ENCODE measurements at regions not wholly inside any gene's neighbourhood (a gene's known extent, or its start where the extent isn't known, plus 50 kb on each side); places are given as distances from the start of the nearest gene placed in this dataset.
A peak's percentile ranks its signal among the peaks of the same experiment; 100 is the strongest.
"Not testable (repeated sequence)": the region's sequence is repeated elsewhere in the genome, so short reads cannot be mapped to it uniquely, and the experiment has no call there.

DNA sequence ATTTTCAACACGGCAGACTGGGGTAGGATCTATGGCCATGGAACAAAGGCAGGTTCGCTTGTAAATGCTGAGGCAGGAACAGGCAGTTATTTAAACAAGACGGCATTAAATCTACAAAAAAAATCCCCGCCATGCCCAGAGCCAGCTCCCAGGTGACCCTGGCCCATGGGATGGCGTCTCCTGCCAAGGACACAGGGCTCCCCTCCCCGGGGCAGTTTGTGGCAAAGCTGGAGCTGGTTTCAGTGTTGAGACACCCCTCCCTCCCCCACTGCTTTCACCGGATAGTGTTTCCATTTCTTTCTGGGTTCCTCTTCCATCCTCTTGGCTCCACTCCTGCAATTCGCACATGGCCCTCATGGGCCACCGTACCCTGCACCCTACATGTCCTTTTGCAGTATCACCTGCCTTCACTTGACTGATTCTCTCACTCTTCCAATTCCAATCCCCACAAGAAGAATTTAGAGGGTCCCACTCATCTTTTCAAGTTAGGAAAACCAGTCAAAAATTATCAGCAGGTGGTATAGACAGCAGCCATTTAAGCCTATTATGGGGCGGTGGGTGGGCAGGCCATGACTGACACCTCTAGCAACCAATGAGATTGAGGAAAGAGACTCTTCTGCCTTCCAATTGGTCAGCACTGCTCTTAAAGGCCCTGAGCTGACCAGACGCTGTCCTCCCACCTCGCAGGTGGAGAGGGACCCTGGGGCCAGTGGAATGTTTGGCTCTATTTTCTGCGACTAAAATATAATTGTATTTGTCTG lies 52.0 kb downstream of the OLIG1 start:
- intact Hi-C loops (cut with DNase I): loop anchor here (10.0 kb wide), 1 partner anchor 287 kb away; no protein-coding TSS in a partner anchor
- peak in 14 of 42 donors; percentile 8 to 72 (median 44) for DNase-seq

DNA sequence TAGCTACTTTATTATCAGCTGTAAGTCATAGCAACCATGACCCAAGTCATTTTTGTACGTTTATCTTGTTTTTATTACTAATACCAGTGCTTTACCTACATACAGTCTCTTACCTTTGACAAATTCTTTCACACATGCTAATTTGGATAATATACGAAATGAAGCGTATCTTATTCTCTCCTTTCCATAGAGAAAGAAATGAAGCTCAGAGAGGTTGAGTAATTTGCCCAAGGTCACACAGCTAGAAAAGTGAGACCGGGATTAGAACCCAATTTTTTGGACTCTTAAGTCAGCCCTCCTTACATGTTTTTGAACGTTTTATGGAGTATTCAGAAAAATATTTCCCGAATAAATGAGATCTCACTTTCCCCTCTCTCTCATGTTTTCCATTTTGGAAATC lies 52.6 kb downstream of the OLIG1 start:
- no peak for DNase-seq
- intact Hi-C loops (cut with DNase I): loop anchor here (10.0 kb wide), 1 partner anchor 288 kb away; no protein-coding TSS in a partner anchor

DNA sequence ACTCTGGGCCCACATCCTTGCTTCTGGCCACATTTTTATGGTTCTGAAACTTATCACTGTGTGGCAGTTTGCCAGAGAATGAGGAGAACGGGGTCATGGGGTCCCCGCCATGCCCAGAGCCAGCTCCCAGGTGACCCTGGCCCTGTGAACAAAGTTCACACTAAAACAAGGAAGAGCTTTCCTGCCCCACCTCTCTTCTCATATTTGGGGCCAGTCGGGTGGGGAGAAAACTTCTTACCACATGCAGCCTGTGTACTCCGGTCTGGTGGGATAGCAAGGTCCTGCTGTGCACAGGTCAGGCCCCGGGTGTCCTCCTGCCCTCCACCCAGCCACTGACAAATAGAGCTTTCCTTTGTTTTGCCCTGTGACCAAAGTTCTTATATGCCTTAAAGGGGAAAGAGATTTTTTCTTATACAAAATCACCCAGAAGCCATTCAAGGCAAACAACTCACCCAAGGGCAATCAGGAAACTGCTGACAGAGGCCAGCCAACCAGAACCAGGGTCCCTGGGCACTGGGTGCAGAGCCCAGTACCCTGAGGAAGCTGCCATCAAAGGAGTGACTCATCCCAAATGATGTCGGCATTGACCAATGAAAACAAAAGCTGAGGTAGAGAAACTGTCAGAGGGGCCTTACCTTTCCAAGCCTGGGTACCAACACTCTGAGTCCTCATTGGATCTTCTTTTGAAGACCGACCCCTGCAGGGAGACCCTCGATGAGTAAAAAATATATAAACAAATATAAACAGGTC lies 53.6 kb downstream of the OLIG1 start:
- DNase-seq: no peak
- intact Hi-C loops (cut with DNase I): loop anchor here (10.0 kb wide), 1 partner anchor 289 kb away; no protein-coding TSS in a partner anchor

DNA sequence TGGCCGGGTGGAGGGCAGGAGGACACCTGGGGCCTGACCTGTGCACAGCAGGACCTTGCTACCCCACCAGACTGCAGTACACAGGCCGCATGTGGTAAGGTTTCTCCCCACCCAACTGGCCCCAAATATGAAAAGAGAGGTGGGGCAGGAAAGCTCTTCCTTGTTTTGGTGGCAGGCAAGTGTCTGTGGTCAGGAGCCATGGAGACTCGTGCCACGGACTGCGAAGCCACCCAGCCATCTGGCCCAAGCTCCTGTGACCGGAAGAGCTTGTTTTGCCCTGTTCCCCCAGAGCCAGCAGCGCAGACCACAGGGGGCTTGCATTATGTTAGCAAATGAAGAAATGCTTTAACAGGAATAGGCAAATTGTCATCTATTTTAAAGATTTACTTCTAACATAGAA lies 54.9 kb downstream of the OLIG1 start:
- intact Hi-C loops (cut with DNase I): loop anchor here (5.0 to 10.0 kb wide), 2 partner anchors 188 to 290 kb away; no protein-coding TSS in a partner anchor
- no peak for DNase-seq

DNA sequence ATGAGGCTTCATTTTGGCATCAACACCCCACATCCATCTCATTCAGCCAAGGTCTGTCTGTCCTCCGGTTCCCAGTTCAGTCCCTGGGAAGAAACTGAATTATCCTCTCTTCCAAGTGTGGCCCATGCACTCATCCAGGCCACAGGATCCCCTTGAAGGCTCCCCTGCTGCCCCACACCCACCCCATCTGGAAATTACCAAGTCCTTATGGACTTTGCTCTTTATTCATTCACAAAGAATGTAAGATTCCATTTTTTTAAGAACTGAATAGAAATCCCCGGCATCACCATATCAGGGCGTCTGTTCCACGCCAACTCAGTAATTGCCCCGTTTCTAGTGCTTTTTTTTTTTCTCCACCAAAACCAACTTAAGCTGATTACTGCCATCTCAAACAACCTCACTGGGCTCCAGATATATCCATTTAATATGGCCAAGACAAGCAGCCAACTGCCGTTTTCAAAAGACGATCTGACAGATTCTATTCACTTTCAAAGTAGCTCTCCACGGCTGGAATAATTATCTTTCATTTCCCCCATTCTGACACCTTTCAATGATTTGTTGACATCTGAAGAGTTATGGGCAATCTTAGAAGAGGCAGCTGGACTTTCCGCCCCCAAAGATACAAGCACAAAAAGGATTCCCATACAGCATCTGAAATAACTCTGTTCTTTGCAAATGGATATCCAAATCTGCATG lies 55.9 kb downstream of the OLIG1 start:
- intact Hi-C loops (cut with DNase I): loop anchor here (2.0 to 10.0 kb wide), 3 partner anchors 47 to 291 kb away; no protein-coding TSS in a partner anchor
- no peak for DNase-seq

DNA sequence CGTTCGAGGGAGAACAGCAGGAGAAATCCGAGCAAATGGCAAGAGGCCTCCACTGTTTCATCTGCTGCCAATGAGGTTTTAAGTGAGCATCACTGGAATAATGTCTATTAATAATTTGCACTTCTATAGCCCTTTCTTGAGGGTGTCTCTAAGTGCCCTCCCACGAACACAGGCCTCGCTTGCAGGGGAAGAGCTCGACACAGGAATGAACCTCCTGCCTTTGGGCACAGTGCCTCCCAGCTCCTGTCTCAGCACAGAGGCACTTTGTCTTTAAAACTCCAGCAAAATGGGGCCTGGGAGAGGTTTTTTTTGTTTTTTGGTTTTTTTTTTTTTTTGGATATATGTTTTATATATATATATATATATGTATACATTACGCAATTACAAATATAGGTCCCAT lies 56.6 kb downstream of the OLIG1 start:
- intact Hi-C loops (cut with DNase I): loop anchor here (2.0 to 10.0 kb wide), 3 partner anchors 48 to 292 kb away; no protein-coding TSS in a partner anchor
- peak in 31 of 42 donors; percentile 15 to 82 (median 51) for DNase-seq

DNA sequence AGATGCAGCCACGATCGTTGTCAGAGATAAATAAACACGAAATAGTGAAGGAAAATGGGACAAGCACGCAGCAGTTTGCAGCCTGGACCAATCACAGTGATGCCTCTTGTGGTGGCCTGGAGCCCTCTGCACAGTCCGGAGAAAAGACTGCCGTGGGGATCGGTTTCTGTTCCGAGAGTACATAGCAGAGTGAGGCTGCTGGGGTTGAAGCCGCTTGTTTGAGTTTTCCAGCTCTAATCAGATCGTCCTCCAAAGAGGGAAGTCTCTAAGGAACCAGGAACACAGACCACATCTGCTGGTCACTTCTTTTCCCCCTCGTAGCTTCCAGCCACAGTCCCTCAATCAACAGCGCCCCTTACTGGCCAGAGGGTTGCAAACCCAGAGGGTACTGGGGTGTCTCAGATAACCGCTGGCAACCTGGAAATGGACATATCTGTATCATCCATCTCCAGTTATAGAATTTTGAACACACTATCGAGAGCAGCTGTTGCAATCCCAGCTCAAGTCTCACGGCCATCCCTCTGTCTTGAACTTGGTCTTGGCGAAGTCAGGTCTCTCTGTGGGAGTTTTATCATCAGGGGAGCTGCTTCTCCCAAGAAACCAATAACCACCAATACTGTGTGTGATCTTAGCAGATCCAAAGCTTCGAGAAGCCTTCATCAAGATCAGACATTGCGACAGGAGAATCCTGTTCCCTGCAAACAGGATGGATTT lies 57.4 kb downstream of the OLIG1 start:
- peak; percentile 42 to 95 (median 86) for DNase-seq
- intact Hi-C loops (cut with DNase I): loop anchor here (2.0 to 10.0 kb wide), 3 partner anchors 49 to 293 kb away; no protein-coding TSS in a partner anchor

DNA sequence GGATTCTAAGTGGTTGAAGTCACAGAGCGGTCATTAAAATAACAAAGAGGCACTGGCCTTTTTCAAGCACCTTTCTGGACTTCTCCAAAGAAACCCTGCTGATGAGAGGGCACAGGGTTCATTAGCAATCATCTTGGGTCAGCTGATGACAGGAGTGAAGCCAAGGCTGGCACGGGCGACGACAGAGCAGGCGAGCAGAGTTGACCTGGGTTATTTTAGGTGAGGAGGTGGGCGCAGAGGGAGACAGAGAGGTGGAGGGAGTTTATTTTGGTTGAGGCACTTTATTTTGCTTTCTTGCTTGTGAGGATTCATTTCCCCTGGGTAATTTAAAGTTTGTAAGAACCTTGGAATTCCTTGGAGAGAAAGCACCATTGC lies 57.9 kb downstream of the OLIG1 start:
- no peak for DNase-seq
- intact Hi-C loops (cut with DNase I): loop anchor here (2.0 to 10.0 kb wide), 3 partner anchors 49 to 293 kb away; no protein-coding TSS in a partner anchor

DNA sequence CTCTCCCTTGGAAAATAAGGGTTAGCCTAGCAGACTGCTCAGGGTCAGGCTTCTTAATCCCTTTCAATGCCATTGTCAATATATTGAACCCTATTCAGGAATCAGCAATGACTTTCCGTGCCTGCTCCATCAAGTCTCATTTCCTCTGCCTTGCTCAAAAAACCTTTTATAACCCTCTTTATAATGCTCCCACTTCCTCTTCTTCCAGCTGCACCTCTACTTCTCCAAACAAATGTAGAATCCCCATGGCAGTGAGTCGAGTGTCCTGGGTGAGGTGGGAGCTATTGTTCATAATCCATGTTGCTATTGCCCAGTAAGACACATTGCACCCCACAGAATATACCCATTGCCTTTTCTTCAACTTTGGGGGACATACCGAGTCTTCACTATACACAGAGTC lies 58.6 kb downstream of the OLIG1 start:
- intact Hi-C loops (cut with DNase I): loop anchor here (5.0 to 10.0 kb wide), 2 partner anchors 191 to 294 kb away; no protein-coding TSS in a partner anchor
- no peak for DNase-seq

DNA sequence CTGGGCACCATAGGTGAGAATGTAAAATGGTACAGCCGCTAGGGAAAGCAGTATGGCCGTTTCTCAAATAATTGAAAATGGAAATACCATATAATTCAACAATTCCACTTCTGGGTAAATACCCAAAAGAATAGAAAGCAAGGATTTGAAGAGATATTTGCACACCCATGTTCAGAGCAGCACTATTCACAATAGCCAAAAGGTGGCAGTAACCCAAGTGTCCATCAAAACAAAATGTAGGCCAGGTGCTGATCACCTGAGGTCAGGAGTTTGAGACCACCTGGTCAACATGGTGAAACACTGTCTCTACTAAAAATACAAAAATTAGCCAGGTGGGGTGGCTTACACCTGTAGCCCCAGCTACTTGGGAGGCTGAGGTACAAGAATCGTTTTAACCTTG lies 62.1 kb downstream of the OLIG1 start:
- intact Hi-C loops (cut with DNase I): loop anchor here (10.0 kb wide), 1 partner anchor 127 kb away; no protein-coding TSS in a partner anchor
- DNase-seq: no peak

DNA sequence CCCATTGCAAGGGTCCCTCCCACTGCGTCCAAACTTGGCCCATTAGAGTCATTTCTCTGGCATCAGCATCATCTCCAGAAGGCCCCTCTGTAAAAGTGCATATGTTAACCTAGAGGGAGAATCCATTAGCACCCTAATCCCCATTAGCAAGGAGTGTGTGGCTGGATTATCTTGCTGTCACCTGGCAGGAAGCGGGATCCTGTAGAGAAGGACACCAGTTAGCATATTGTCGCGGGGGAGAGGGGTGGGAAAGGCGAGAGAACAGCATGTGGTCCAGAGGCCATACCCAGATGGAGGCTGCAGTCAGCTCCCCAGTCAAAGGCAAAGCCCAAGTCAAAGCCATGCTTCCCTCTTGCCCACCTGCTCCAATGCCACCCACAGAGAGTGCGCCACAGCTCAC lies 64.0 kb downstream of the OLIG1 start:
- no peak for DNase-seq
- intact Hi-C loops (cut with DNase I): loop anchor here (10.0 kb wide), 1 partner anchor 129 kb away; no protein-coding TSS in a partner anchor

DNA sequence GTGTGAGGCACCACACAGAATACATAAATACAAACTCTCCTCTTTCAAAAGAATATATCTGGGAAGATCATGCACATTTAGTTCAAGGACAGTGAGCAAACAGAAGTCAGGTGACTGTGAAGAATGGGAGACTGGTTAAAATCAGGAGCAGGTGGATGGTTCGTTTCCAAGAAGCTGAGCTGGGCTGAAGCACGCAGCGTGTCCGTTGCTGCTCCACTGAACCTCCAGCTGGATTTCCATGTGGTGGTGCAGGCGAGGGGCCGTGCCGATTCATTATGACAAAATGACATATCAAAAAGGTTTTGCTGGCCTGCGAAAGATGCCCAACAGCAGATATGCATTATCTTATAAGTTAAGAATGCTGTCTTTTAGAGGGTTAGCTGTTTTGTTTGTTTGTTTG lies 66.0 kb downstream of the OLIG1 start:
- intact Hi-C loops (cut with DNase I): loop anchor here (10.0 kb wide), 1 partner anchor 131 kb away; no protein-coding TSS in a partner anchor
- DNase-seq: no peak

DNA sequence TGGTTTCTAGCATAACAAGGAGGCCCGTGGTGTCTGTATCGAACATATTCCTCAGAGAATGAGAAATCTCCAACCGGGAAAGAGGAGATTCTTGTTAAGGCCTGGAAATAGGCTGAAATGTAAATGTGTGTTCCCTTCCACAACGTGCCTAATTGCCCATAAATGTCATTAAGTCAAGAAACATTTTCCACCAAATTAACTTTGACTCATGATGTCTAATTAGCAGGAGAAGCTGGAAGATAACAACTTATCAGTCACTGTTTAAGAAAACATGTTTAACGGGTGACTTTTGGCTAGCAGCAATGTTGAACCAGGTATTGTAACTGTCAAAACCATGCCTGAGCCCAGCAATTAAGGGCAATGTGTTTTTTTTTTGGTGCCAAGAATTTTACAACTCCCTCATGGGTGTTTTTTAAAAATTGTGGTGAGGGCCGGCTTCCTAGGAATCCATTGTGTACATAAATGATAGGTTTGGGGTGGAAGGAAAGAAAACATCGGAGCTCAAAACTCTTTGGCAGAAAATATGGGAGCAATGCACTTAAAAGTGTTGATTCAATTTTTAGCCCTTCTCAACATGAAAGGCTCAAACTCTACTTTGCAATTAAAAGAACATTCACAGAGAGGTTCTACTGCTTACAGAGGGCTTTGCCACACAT lies 67.0 kb downstream of the OLIG1 start:
- intact Hi-C loops (cut with DNase I): loop anchor here (10.0 kb wide), 1 partner anchor 132 kb away; no protein-coding TSS in a partner anchor
- DNase-seq: no peak

DNA sequence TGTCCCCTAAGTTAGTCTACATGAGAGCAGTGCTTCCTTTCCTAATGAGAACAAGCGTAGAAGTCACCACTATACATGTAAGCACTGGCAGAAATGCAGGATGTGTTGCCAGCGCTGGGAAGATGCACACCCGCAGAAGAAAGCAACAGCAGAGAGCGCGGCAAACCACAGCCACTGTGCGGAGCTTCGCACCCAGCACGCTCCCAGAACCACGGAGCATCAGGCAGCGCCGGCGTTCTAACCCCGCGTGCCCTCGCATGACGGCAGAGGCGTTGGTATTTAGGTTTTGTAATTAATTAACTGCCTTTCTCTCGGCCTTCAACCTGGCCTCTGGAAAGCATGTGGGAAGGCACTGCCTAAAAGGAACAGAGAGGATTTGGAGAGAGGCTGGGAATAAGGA lies 69.1 kb downstream of the OLIG1 start:
- DNase-seq: no peak
- intact Hi-C loops (cut with DNase I): loop anchor here (10.0 kb wide), 1 partner anchor 134 kb away; no protein-coding TSS in a partner anchor

DNA sequence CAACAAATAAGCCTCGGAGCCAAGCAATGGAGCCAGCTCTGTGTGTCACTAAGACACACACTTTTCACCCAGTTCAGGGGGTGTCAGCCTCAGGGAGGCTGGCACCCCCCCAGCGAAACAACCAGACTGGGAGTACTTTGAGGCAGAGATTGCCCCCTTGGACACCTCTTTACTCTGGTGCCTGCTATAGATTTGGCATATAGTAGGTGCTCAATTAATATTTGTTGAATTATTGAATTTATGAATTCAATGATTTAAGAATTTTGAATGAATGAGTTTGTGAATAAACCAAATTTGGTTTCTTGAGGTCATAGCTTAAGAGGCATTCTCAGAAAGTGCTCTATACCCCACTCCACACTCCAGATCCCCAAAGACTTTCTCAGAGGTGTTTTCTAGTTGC lies 70.3 kb downstream of the OLIG1 start:
- intact Hi-C loops (cut with DNase I): no loop called here
- DNase-seq: no peak

DNA sequence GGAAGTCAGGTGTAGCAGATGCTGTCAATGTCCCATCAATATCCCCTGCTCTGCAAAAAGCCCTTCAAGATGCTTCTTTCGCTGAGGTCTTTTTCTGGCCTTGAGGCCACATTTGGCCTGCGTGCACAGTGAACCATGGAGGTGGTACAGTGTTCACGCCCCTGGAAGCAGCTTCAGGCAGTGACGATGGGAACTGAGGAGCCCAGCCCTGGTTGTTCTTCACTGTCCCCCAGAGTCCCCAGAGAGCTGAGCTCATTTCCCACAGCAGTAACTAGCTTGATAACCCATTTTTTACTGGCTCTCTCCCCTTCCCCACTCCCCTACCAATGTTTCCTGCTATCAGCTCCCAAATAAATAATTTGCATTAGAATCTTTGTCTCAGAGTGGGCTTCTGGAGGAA lies 76.5 kb downstream of the OLIG1 start:
- DNase-seq: no peak

DNA sequence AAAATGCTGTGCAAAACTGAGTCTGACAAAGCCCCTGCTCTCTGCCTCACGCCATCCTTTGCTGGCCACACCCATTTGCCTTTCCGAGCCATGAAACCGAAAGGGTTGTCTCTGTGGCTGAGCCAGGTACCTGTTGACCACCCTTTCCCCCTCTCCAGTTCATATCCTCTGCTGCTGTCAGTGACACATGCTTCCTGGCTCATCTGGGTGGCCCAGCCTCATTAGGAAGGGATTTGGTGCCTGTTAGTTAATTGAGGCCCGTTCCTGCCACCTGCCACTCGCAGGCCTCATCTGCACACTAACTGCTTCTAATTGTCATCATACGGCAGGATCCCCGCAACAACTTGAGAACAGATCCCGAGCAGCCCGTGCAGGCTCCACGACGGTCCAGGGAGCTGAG lies 79.2 kb downstream of the OLIG1 start:
- intact Hi-C loops (cut with DNase I): no loop called here
- no peak for DNase-seq

More for the DNA sequence above, 76.5 kb downstream of the OLIG1 start:
- intact Hi-C loops (cut with DNase I): no loop called here

DNA sequence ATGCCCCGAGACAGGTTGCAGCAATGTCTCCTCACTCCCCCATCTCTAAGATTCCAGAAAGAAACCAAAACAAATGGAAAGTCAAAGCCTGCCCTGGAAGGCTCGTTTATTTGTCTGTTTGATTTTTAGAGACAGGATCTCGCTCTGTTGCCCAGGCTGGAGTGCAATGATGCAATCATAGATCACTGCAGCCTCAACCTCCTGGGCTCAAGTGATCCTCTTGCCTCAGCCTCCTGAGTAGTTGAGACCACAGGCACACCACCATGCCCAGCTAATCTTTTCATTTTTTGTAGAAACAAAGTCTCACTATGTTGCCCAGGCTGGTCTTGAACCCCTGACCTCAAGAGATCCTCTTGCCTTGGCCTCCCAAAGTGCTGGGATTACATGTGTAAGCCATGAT lies 78.8 kb upstream of the IFNAR2 start:
- DNase-seq; intact Hi-C loops (cut with DNase I): not testable (repeated sequence)

All from head of caudate nucleus (tissue), 42 donors.